ELF-1 (cell line): ENCODE measurements at regions not wholly inside any gene's neighbourhood (a gene's known extent, or its start where the extent isn't known, plus 50 kb on each side); places are given as distances from the start of the nearest gene placed in this dataset.

Experiments used
- DNase-seq: peaks from one replicate; pipeline ENCODE4 v3.0.0-alpha.2; 2016; ENCODE audit warnings: low read depth, low spot score

GRCh38 chr5:104267320-104268015 lies 704.9 kb upstream of the NUDT12 start:
- DNase-seq, result no peak

GRCh38 chr5:104266161-104266560 lies 703.6 kb upstream of the NUDT12 start:
- no peak for DNase-seq

DNA sequence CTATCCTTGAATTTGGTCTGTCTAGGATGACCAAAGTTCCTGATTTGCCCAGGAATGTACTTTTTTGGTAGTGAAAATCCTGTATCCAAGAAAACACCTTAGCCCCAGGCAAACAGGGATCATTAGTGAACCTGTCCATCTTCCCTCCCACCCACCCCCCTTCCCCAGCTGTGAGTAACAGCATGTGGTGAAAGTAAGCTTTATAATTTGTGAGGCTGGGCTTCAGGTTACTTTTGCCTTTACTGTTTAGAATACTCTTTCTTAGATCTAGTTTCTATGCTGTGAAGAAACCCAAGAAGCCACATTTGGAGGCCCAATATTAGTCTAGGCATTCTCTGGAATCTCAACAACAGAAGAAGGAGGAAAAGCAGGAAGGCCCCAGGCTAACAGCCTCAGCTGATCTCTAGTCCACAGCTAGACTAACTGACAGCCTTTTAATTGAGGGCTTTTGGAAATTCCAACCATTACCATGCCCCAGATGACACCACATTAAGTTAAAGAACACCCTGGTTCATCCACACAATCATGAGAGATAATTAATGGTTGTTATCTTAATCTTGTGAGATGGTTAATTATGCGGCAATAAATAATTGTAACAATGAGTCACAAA lies 703.0 kb upstream of the NUDT12 start:
- peak; percentile 85 for DNase-seq

DNA sequence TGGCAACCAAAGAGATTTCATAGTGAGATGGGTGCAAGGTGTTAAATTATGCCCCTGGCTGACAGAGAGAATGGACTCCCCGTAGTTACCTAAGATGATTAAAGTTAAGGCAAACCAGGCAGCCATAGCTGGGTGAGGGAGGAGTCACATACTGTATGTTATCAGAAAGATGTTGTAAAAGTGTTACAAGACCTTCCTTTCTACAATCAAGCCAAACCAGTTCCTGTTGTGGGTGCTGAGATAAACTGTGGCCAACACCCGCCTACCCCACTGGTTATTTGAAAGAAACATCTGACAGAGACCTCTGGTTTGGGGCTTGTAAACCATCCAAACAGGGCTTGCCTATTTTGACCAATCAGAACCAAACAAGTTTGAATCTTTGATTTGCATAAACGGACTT lies 684.7 kb upstream of the NUDT12 start:
- DNase-seq, result peak; percentile 42

DNA sequence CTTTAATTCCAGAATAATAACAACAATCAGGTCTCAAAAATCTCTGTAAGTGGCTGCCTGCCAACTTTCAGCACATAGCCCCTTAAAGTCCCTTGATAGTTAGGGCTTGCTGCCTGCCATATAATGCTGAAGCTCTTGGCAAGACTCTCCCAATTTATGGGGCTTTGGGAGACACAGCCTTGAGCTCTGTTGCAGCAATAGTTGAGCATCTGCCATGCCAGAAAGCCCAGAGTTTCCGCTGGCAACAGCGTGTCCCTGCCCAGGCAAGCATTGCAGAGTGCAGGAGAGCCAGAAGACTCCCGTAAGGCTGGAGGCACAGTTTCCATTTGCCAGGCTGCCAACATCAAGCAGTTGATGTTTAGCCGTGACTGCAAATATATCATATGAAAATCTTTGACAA lies 678.5 kb upstream of the NUDT12 start:
- DNase-seq, result no peak

GRCh38 chr5:104237586-104237985 lies 675.0 kb upstream of the NUDT12 start:
- no peak for DNase-seq

DNA sequence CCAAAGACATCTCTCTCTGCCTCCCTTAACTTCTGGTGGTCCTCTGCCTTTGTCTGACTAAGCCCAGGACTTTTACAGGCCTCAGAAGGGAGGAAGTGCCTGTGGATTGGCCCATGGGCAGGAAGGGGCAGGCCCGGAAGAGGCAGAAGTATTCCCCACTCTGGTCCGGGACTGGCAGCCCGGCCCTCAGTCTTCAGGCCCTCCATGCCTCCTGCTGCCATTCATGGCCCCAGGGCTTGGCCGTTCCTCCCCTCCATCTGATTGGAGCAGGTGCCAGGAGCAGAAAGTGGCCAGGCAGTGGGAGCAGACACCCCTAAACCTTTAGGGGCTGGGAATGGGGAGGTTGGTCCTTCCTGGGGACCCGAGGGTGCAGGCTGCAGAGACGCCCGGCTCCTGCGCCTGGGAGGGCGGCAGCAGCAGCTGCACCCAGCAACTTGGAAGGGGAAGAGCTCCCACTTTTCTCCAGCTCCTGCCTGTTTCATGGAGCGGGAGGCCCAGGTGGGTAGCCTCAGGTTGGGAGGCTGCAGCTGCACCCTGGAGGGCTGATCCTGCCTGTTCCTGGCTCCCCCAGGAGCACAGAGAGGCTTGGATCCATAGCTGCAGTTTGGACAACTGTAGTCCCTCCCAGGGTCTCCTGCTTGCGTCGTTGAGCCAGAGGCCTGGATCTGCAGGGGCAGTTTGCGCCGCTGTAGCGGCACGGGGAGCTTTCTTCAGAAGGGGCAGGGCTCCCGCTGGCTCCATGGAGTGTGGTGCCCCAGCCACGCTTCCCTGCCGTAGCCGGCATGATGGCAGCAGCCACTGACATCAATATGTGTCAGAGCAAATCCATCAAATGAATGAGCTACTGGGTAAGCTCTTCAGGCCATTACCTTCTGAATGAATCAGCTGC lies 661.5 kb upstream of the NUDT12 start:
- no peak for DNase-seq

- DNase-seq, result no peak
Observed at GRCh38 chr5:104218200-104218599, 655.6 kb upstream of the NUDT12 start.

GRCh38 chr5:104213216-104213615 lies 650.6 kb upstream of the NUDT12 start:
- no peak for DNase-seq

GRCh38 chr5:104199771-104200170 lies 637.2 kb upstream of the NUDT12 start:
- no peak for DNase-seq

DNA sequence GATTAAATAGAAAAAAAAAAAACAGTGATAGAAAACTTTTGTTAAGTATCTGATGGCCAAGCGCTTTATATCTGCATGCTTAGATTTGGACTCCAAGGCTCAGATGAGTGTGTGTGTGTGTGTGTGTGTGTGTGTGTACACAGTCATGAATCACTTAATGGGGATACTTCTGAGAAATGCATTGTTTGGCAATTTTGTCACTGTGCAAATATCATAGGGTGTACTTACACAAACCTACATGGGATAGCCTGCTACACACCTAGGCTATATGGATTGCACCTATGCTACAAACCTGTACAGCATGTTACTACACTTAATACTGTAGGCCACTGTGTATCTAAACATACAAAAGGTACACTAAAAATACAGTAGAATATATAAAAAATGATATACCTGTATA lies 635.6 kb upstream of the NUDT12 start:
- no peak for DNase-seq

GRCh38 chr5:104189909-104190308 lies 627.3 kb upstream of the NUDT12 start:
- no peak for DNase-seq

GRCh38 chr5:104189031-104189430 lies 626.4 kb upstream of the NUDT12 start:
- DNase-seq, result no peak

DNA sequence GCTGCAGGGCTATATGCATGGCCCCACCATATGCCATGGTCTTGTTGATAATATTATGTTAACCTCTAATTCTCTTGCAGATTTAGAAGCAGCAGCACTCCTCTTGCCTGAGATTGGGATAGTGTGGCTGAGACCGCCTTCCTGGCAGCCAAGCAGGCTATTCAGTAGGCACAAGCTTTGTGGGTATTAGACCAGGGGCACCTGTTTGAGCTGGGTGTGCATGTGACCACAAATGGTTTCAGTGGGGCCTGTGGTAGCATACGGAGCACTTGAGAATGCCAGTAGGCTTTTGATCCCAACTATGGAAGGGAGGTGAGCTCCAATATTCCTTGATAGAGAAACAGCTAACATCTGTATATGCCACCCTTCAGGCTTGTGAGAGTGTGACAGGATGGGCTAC lies 625.1 kb upstream of the NUDT12 start:
- DNase-seq, result no peak

DNA sequence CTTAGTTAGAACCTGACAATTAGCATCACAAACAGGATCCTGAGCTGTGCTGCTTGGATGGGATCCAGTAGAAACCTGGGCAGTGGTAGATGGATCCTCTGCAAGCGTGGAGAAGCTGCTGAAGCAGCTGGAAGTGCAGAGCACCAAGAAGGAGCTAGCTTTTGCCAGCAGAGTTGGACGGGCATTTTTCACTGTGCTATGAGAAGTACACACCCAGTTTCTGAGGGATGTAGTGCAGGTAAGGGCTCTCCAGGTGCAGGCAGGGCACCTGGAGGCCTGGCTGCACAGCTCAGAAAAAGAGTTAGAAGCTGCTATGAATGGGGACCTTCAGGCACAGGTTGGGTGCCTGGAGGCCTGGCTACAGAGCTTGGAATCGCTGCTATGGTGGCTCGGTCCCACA lies 623.9 kb upstream of the NUDT12 start:
- DNase-seq, result no peak

DNA sequence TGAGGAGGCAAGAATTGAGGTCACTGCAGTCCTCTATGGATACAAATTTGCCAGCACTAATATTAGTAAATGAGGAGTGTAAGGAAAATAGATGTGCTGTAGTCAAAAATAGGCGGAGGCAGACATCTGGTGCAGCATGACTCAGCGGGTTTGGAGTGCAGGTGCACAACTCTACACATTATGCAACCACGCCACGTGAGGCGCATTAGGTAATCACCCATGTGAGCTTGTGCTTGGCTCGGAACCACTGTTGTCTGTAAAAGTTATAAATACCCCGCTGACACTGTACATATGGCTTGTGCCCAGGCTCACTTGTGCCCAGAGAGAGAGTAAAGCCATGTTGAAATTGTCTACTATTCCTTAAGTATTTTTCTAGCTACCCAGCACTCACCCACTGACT lies 623.5 kb upstream of the NUDT12 start:
- peak; percentile 16 for DNase-seq

GRCh38 chr5:104184264-104184663 lies 621.7 kb upstream of the NUDT12 start:
- no peak for DNase-seq

DNA sequence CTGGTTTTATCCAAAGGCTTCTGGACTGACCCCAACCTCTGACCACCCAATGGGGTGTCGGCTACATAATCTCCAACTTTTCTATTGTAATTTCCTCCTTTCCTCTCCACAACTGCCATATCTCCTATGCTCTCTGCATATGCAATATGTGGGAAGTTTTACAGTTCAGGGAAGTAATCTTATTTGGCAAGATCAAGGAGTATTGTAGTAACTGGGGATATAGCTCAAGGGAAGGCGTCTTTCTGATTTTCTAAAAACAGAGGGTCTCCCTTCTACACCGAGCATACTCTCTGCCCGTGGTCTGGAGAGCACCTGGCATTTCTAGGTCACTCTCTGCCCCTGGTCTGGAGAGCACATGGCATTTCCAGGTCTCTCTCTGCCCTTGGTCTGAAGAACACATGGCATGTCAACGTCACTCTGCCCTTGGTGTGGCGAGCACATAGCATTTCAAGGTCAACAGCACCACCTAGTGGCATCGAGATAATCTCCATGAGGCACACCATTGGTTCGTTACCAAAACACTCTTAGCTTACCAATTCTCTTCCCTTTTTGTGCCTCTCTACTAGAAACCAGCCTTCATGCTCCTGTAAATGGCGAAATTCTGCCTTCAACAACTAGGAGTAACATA lies 616.4 kb upstream of the NUDT12 start:
- DNase-seq, result peak; percentile 70

GRCh38 chr5:104178066-104178465 lies 615.5 kb upstream of the NUDT12 start:
- DNase-seq, result no peak

GRCh38 chr5:104177651-104178050 lies 615.1 kb upstream of the NUDT12 start:
- DNase-seq, result no peak

DNA sequence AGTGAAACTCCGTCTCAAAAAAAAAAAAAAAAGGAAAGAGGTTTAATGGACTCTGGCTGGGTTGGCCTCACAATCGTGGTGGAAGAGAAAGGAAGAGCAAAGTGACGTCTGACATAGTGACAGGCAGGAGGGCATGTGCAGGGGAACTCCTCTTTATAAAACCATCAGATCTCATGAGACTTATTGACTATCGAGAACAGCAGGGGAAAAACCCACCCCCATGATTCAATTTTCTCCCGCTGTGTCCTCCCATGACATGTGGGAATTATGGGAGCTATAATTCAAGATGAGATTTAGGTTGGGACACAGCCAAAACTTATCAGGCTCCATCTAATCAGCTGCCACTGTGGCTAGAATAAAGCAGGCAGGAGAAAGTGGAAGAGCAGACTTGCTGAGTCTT lies 610.4 kb upstream of the NUDT12 start:
- no peak for DNase-seq
